ENCODE measurements at regions not wholly inside any gene's neighbourhood (a gene's known extent, or its start where the extent isn't known, plus 50 kb on each side); places are given as distances from the start of the nearest gene placed in this dataset.

DNA sequence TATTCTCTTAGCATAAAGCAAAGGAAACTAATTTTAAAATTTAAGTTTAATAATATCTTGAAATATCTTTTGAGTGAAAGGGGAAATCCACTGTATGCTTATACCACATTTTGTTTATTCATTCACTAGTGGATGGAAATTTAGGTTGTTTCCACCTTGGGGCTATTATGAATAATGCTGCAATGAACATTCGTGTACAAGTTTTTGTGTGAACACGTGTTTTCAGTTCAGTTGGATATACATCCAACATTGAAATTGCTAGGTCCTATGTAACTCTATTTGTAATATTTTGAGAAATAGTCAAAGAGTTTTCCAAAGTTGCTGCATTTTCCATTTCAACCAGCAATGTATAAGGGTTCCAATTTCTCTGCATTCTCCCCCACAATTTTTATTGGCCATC, 83.7 kb upstream of the ETV6 start:
- no peak for DNase-seq
- H3K36me3 ChIP-seq (ENCODE audit: low read depth, low read length): no peaks in the 10 kb centered on the region
- CTCF ChIA-PET: no interaction called here
- no peaks in the 10 kb centered on the region for H3K9me3 ChIP-seq (ENCODE audit: low read length)
- H3F3A ChIP-seq (ENCODE audit: low read length, unreplicated experiment): no peaks in the 10 kb centered on the region
- no peak overlapping the region for H3K4me2 ChIP-seq (ENCODE audit: low read length)
- H3K9ac ChIP-seq (ENCODE audit: low read length): no peak overlapping the region
- no peaks in the 10 kb centered on the region for H3K79me2 ChIP-seq (ENCODE audit: low read length)
- no peak overlapping the region for H3K27ac ChIP-seq (ENCODE audit: low read length)
- intact Hi-C loops (cut with micrococcal nuclease): no loop called here
- H3K4me3 ChIP-seq (ENCODE audit: low read length): no peak overlapping the region
- no peaks in the 10 kb centered on the region for H3K9me2 ChIP-seq (replicated peaks; ENCODE audit: low read length)
- POLR2A ChIA-PET (ENCODE audit: unreplicated experiment): no interaction called here
- H3K27me3 ChIP-seq (ENCODE audit: low read length): no peaks in the 10 kb centered on the region
- no peak overlapping the region for H2AFZ ChIP-seq (ENCODE audit: low read length)
- BruUV-seq (replicated peaks): no TSS peak
- no peak for ATAC-seq
- TF ChIP-seq, protein P1, sequence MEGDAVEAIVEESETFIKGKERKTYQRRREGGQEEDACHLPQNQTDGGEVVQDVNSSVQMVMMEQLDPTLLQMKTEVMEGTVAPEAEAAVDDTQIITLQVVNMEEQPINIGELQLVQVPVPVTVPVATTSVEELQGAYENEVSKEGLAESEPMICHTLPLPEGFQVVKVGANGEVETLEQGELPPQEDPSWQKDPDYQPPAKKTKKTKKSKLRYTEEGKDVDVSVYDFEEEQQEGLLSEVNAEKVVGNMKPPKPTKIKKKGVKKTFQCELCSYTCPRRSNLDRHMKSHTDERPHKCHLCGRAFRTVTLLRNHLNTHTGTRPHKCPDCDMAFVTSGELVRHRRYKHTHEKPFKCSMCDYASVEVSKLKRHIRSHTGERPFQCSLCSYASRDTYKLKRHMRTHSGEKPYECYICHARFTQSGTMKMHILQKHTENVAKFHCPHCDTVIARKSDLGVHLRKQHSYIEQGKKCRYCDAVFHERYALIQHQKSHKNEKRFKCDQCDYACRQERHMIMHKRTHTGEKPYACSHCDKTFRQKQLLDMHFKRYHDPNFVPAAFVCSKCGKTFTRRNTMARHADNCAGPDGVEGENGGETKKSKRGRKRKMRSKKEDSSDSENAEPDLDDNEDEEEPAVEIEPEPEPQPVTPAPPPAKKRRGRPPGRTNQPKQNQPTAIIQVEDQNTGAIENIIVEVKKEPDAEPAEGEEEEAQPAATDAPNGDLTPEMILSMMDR (conservative IDR thresholded peaks at IDR 0.05; ENCODE audit: low read depth, low read length): no peak
- TF ChIP-seq EZH2 (IDR thresholded peaks at IDR 0.05; ENCODE audit: low read length, unreplicated experiment): no peak
- no peak for TF ChIP-seq EZH2phosphoT487 (IDR thresholded peaks at IDR 0.05; ENCODE audit: borderline replicate concordance, low read length)
- H4K20me1 ChIP-seq (ENCODE audit: low read length): no peaks in the 10 kb centered on the region
- 0 out of 2 replicates have a peak, but pooled peaks cover 5% of the 10 kb centered on the region for H3K4me1 ChIP-seq (ENCODE audit: insufficient read depth, low read length)

DNA sequence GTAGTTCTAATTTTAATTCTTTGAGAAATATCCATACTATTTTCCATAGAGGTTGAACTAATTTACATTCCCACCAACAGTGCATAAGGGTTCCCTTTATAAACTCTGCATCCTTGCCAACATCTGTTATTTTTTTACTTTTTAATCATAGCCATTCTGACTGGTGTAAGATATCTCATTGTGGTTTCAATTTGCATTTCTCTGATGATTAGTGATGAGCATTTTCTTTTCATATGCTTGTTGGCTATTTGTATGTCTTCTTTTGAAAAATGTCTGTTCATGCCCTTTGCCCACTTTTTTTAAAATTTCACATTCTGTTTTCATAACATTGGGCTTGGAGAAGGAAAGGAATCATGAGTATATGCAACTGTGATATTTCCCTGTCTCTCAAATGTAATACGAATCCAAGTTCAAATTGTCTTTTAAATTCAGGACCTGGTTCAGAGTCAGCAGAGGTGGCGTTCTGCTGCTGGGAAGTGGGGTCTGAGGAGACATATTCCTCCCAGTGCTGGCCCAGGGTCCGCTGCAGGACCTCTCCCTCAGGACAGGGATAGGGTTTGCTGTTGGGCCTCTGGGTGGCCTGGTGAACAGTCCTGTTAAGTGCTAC, 81.2 kb upstream of the ETV6 start:
- CTCF ChIA-PET: no interaction called here
- Histone ChIP-seq H3K9me3 (ENCODE audit: low read length) (no peaks in the 10 kb centered on the region), H3K36me3 (ENCODE audit: low read depth, low read length) (no peaks in the 10 kb centered on the region), H3F3A (ENCODE audit: low read length, unreplicated experiment) (no peaks in the 10 kb centered on the region), H4K20me1 (ENCODE audit: low read length) (no peaks in the 10 kb centered on the region), H3K4me3 (ENCODE audit: low read length) (no peak overlapping the region), H3K9me2 (replicated peaks; ENCODE audit: low read length) (no peaks in the 10 kb centered on the region), H3K79me2 (ENCODE audit: low read length) (no peaks in the 10 kb centered on the region), H3K9ac (ENCODE audit: low read length) (no peak overlapping the region), H2AFZ (ENCODE audit: low read length) (no peak overlapping the region), H3K27me3 (ENCODE audit: low read length) (no peaks in the 10 kb centered on the region), H3K27ac (ENCODE audit: low read length) (no peak overlapping the region), H3K4me1 (ENCODE audit: insufficient read depth, low read length) (no peaks in the 10 kb centered on the region), H3K4me2 (ENCODE audit: low read length) (no peak overlapping the region)
- intact Hi-C loops (cut with micrococcal nuclease): no loop called here
- ATAC-seq: no peak
- POLR2A ChIA-PET (ENCODE audit: unreplicated experiment): no interaction called here
- TF ChIP-seq EZH2phosphoT487 (IDR thresholded peaks at IDR 0.05; ENCODE audit: borderline replicate concordance, low read length) (no peak), EZH2 (IDR thresholded peaks at IDR 0.05; ENCODE audit: low read length, unreplicated experiment) (no peak)
- TF ChIP-seq, protein P1 (conservative IDR thresholded peaks at IDR 0.05; ENCODE audit: low read depth, low read length): no peak
- no peak for DNase-seq
- no TSS peak for BruUV-seq (replicated peaks)

DNA sequence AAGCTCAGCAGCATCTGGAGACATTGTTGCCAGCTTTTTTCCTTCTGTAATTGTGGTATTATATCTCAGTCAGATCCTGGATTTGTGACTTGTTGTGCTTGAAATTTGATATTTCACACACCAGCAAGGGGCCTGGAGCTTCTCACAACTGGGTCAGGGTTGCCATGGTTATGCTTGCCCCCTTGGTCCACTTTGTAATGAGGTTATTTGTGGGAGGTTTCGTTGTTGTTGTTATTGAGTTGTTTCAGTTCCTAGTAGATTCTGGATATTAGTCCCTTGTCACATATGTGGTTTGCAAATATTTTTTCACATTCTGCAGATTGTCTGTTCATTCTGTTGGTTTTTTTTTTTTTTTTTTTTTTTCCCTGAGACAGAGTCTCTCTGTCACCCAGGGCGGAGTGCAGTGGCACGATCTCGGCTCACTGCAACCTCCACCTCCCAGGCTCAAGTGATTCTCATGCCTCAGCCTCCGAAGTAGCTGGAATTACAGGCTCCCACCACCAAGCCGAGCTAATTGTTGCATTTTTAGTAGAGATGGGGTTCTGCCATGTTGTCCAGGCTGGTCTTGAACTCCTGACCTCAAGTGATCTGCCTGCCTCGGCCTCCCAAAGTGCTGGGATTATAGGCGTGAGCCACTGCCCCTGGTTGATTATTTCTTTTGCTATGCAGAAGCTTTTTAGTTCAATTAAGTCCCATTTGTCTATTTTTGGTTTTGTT, 80.6 kb upstream of the ETV6 start:
- no TSS peak for BruUV-seq (replicated peaks)
- Histone ChIP-seq H3K4me2 (ENCODE audit: low read length) (no peak overlapping the region), H3K9me3 (ENCODE audit: low read length) (no peaks in the 10 kb centered on the region), H2AFZ (ENCODE audit: low read length) (no peak overlapping the region), H4K20me1 (ENCODE audit: low read length) (no peaks in the 10 kb centered on the region), H3K4me1 (ENCODE audit: insufficient read depth, low read length) (no peaks in the 10 kb centered on the region), H3K79me2 (ENCODE audit: low read length) (no peaks in the 10 kb centered on the region), H3K9me2 (replicated peaks; ENCODE audit: low read length) (no peaks in the 10 kb centered on the region), H3K4me3 (ENCODE audit: low read length) (no peak overlapping the region), H3K27me3 (ENCODE audit: low read length) (no peaks in the 10 kb centered on the region), H3F3A (ENCODE audit: low read length, unreplicated experiment) (no peaks in the 10 kb centered on the region), H3K27ac (ENCODE audit: low read length) (no peak overlapping the region), H3K36me3 (ENCODE audit: low read depth, low read length) (no peaks in the 10 kb centered on the region), H3K9ac (ENCODE audit: low read length) (no peak overlapping the region)
- intact Hi-C loops (cut with micrococcal nuclease): no loop called here
- TF ChIP-seq EZH2phosphoT487 (IDR thresholded peaks at IDR 0.05; ENCODE audit: borderline replicate concordance, low read length): no peak
- TF ChIP-seq EZH2 (IDR thresholded peaks at IDR 0.05; ENCODE audit: low read length, unreplicated experiment): no peak
- TF ChIP-seq, protein P1 (conservative IDR thresholded peaks at IDR 0.05; ENCODE audit: low read depth, low read length): no peak
- ChIA-PET CTCF (no interaction called here), POLR2A (ENCODE audit: unreplicated experiment) (no interaction called here)
- DNase-seq (no peak), ATAC-seq (no peak)
